ENCODE measurements at regions not wholly inside any gene's neighbourhood (a gene's known extent, or its start where the extent isn't known, plus 50 kb on each side); places are given as distances from the start of the nearest gene placed in this dataset.

DNA sequence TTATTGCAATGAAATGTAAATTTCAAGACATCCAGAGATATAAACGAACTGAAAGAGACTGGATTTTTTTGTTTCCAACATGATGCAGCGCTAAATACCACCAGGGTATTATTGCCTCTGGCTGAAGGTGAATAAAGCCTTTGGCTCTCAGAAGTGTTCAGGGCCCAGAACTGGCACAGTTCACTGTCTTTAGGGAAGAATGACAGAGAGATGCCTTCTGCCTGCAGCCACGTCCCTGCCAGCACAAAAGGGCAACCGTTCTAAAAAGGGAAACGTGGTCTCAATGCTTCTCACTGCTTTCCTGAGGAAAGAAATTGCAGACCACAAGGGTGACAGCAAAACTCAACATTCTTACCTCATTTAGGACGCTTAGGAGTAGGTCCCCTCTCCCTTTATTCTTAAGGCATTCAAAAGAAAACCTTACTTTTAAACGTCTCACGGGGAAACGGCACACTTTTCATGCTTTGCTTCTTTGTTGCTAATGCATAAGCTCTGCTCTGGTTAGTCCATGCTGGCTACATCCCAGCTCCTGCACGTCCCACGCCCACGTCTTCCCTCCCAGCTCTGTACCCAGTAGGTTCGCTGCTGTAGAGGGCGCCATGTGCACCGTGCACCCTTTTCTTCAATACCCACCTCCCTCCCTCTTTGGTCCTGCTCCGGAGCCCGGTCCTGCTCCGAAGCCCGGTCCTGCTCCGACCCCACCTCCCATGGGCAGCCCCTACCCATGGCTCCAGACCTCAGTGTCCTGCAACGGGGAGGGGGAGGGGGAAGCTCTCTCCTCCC lies 171.0 kb downstream of the HRH4 start:
- H3K36me3 Mint-ChIP-seq (ENCODE audit: low read depth), result no peaks in the 10 kb centered on the region
- H3K4me3 Mint-ChIP-seq, result no peak overlapping the region
- DNase-seq, result no peak
- no peaks in the 10 kb centered on the region for H3K4me1 Mint-ChIP-seq (ENCODE audit: low read depth)
- H3K9me3 Mint-ChIP-seq, result no peaks in the 10 kb centered on the region; the same call in 1 of the 2 replicates
- TF ChIP-seq, protein P1, sequence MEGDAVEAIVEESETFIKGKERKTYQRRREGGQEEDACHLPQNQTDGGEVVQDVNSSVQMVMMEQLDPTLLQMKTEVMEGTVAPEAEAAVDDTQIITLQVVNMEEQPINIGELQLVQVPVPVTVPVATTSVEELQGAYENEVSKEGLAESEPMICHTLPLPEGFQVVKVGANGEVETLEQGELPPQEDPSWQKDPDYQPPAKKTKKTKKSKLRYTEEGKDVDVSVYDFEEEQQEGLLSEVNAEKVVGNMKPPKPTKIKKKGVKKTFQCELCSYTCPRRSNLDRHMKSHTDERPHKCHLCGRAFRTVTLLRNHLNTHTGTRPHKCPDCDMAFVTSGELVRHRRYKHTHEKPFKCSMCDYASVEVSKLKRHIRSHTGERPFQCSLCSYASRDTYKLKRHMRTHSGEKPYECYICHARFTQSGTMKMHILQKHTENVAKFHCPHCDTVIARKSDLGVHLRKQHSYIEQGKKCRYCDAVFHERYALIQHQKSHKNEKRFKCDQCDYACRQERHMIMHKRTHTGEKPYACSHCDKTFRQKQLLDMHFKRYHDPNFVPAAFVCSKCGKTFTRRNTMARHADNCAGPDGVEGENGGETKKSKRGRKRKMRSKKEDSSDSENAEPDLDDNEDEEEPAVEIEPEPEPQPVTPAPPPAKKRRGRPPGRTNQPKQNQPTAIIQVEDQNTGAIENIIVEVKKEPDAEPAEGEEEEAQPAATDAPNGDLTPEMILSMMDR (IDR thresholded peaks at IDR 0.05), result no peak
- H3K27me3 Mint-ChIP-seq (ENCODE audit: insufficient read depth), result no peaks in the 10 kb centered on the region; the same call in 1 of the 2 replicates
- H3K27ac Mint-ChIP-seq, result no peak overlapping the region

DNA sequence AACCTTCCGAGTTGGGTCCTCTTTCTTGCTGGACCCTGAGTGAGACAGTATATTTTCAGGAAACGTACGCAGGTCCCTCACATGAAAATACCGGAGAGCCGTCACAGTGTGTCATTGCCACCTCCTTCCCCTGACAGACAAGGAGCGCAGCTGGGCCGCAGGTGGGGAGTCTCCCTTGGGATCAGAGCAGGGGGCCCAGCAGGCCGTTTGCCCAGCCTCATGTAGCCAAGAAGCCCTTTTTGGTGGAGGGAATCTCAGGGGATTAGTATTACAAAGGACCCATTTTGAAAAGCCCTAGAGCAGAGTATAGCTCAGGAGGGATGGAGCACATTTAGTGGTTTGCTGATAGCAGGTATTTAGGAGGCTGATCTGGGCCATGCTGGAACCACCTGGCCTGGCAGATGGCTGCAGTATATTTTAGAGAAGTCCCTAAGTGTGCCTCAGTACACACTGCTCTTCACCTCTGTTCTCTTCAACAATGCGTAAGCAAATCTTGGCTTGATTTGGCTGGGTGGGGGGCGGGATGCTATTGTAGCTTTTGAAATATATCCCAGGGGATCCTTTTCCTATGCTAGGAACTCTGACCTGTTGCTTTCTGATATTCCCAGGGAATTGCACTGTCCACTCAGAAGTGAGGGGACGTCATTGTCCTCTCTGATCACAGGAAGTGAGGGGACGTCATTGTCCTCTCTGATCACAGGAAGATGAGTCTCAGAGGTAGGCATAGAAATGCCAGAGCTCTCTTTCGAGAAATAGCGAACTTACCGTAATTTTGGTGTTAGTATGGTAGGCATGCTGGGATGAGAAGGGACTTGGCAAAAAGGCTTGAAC lies 171.9 kb downstream of the HRH4 start:
- TF ChIP-seq, protein P1 (IDR thresholded peaks at IDR 0.05), result no peak
- H3K4me3 Mint-ChIP-seq, result no peak overlapping the region
- DNase-seq, result no peak
- H3K36me3 Mint-ChIP-seq (ENCODE audit: low read depth), result no peaks in the 10 kb centered on the region
- H3K27me3 Mint-ChIP-seq (ENCODE audit: insufficient read depth), result no peaks in the 10 kb centered on the region; the same call in 1 of the 2 replicates
- H3K27ac Mint-ChIP-seq, result no peak overlapping the region
- H3K4me1 Mint-ChIP-seq (ENCODE audit: low read depth), result no peaks in the 10 kb centered on the region
- no peaks in the 10 kb centered on the region; the same call in 1 of the 2 replicates for H3K9me3 Mint-ChIP-seq

DNA sequence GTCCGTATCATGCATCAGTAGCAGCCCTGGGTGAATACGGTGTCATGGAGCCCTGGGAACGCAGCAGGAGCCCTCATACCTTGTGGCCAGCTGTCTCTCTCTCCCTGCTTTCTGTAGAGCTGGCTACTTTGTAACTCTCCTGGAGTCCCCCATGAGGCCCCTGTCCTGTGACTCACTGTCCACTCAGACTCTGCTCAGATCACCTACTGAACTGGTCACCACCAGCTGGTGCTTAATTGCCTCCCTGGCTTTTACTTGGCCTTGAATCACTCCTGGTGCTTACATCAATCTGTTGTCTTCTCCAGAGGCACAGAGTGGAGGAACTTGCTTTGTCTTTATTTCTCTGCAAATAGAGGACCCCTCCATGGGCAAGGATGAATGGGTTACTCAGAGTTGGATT lies 172.7 kb downstream of the HRH4 start:
- Mint-ChIP-seq H3K27me3 (ENCODE audit: insufficient read depth) (no peaks in the 10 kb centered on the region; the same call in 1 of the 2 replicates), H3K36me3 (ENCODE audit: low read depth) (no peaks in the 10 kb centered on the region), H3K27ac (no peak overlapping the region), H3K9me3 (no peaks in the 10 kb centered on the region; the same call in none of the 2 replicates), H3K4me3 (no peak overlapping the region), H3K4me1 (ENCODE audit: low read depth) (no peaks in the 10 kb centered on the region)
- TF ChIP-seq, protein P1 (IDR thresholded peaks at IDR 0.05), result no peak
- no peak for DNase-seq

DNA sequence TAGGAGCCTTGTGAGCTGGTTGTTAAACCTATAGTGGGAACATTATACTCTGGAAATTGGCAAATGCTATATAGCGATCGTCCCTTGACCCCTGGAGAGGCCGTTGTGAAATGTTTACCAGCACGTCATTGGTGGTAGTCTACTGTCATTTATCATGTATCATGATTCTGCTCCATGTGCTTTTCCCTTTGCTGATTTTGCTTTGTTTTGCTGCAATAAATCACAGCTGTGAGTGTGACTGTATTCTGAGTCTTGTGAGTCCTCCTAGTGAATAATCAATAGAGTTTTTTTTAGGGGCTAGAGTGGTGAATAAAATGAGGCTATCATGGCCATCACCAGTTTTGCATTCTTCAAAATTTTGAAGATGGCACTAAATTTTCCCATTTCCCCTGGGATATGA lies 189.1 kb downstream of the HRH4 start:
- H3K27ac Mint-ChIP-seq, result no peak overlapping the region
- no peaks in the 10 kb centered on the region for H3K36me3 Mint-ChIP-seq (ENCODE audit: low read depth)
- DNase-seq, result no peak
- no peak overlapping the region for H3K4me3 Mint-ChIP-seq
- no peaks in the 10 kb centered on the region for H3K27me3 Mint-ChIP-seq (ENCODE audit: insufficient read depth)
- H3K4me1 Mint-ChIP-seq (ENCODE audit: low read depth), result no peaks in the 10 kb centered on the region
- TF ChIP-seq, protein P1 (IDR thresholded peaks at IDR 0.05), result no peak
- peaks cover 14% of the 10 kb centered on the region; the same call in 1 of the 2 replicates for H3K9me3 Mint-ChIP-seq

DNA sequence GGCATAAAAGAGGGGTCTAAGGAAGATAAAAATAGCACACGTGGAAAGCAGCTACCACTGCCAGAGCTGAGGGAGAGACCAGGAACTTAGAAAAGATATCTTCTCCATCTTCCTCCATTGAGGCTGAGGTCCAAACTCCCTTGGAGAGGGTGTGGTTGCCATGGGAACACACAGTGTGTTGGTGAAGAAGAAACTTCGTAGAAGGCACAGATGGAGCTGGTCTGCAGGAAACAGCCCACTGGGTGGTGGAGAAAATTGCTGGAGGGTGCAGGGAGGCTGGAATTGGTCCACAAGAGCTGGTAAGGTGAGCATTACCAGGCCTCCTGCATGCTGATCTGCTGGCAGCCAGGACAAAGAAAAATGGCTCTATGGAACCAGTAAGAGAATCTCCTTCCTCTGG lies 191.0 kb downstream of the HRH4 start:
- Mint-ChIP-seq H3K4me1 (ENCODE audit: low read depth) (no peaks in the 10 kb centered on the region), H3K9me3 (peaks cover 14% of the 10 kb centered on the region; the same call in 1 of the 2 replicates), H3K4me3 (no peak overlapping the region), H3K27ac (no peak overlapping the region), H3K36me3 (ENCODE audit: low read depth) (no peaks in the 10 kb centered on the region), H3K27me3 (ENCODE audit: insufficient read depth) (no peaks in the 10 kb centered on the region)
- DNase-seq, result no peak
- TF ChIP-seq, protein P1 (IDR thresholded peaks at IDR 0.05), result no peak

All from HFFc6 (cell line).